ENCODE measurements at regions not wholly inside any gene's neighbourhood (a gene's known extent, or its start where the extent isn't known, plus 50 kb on each side); places are given as distances from the start of the nearest gene placed in this dataset.

DNA sequence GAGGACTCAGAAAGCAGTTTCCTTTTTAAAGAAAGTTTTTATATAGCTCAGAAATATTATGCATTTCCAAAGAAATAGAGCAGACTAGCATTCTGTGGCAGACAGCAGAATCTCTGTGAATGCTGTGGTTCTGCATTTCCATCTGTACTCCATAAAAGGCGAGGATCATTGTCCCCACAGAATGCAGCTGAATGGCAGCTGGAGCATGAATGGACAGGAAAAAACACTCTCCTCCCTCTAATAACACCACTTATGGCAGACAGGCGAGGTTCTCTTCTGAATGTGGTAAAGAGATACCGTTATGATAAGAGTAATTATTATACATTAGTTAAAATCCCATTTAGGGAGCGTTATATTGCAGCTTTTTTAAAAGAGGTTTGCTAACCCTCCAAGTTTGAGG, 81.4 kb upstream of the WLS start:
- H3K27ac ChIP-seq = no peak overlapping the region
- WGBS, 4 donors = 42 to 59% (median 50%) methylated on average over 4 of the region's 4 CpGs
- ATAC-seq (no peak), DNase-seq (no peak)
- H3K4me1 ChIP-seq = peaks cover 0 to 9% (median 0%) of the 10 kb centered on the region in 12 donors
- no peaks in the 10 kb centered on the region for H3K9me3 ChIP-seq
- no peaks in the 10 kb centered on the region for H3K27me3 ChIP-seq
- H3K4me3 ChIP-seq = no peak overlapping the region
- TF ChIP-seq POLR2A (IDR thresholded peaks at IDR 0.05) (no peak), CTCF (IDR thresholded peaks at IDR 0.05) (no peak)
- H3K36me3 ChIP-seq = no peaks in the 10 kb centered on the region
- intact Hi-C loops (cut with DNase I) = loop anchor here in 1 of 10 donors (5.0 kb wide), 1 partner anchor 81 kb away; the partner anchor contains the start of gene WLS

DNA sequence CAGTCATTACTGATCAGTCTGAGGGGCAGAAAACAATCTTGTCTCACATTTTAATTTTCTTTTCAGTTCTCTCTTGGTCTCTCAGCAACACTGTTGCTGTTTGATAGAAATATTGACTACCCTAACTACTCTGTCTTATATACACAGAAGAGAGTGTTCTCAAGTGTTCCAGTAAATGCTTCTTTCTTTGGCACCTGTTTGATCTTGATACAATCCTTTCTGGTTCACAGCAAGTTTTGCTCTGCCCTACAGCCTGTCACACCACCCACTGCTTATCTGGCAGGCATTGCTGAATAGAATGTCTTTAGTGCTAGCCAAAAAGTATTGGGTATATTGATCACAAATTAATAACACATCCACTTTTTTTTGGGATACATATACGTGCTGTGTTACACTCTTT, 75.7 kb upstream of the WLS start:
- 78 to 91% (median 88%) methylated on average over 1 of the region's 1 CpG for WGBS, 4 donors
- Histone ChIP-seq H3K4me3 (no peak overlapping the region), H3K9me3 (no peaks in the 10 kb centered on the region), H3K27ac (peak overlapping the region in 1 of 12 donors; percentile 50), H3K4me1 (peaks cover 0 to 6% (median 0%) of the 10 kb centered on the region in 12 donors), H3K27me3 (no peaks in the 10 kb centered on the region), H3K36me3 (no peaks in the 10 kb centered on the region)
- DNase-seq (no peak), ATAC-seq (peak in 3 of 4 donors; percentile 48 to 75 (median 50))
- intact Hi-C loops (cut with DNase I) = loop anchor here in 1 of 10 donors (10.0 kb wide), 1 partner anchor 63 kb away; no protein-coding TSS in a partner anchor
- TF ChIP-seq POLR2A (IDR thresholded peaks at IDR 0.05) (no peak), CTCF (IDR thresholded peaks at IDR 0.05) (no peak)

DNA sequence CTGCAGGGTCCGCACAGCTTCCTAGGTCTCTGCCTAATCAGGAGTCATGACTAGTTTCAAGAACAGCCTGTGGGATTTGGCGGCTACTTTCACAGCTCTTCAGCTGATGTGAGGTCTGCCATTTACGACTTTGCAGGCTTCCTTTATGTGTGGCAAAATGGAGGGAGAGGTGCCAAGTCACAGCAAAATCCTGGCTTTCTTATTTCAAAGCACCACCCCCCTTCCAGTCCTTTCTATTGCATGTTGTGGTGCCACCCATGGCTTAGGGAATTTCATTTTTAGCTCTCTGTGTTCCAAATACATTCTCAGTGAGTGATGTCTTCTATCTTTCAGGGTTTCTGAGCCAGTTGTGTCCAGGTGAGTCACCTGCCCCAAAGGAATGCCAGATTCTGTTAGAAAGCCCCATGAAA, 75.1 kb upstream of the WLS start:
- no peak for ATAC-seq
- no peaks in the 10 kb centered on the region for H3K36me3 ChIP-seq
- TF ChIP-seq CTCF (IDR thresholded peaks at IDR 0.05) (no peak), POLR2A (IDR thresholded peaks at IDR 0.05) (no peak)
- no peak overlapping the region for H3K4me3 ChIP-seq
- intact Hi-C loops (cut with DNase I) = loop anchor here in 1 of 10 donors (10.0 kb wide), 1 partner anchor 63 kb away; no protein-coding TSS in a partner anchor
- WGBS, 4 donors = 63 to 79% (median 71%) methylated on average over 3 of the region's 3 CpGs
- no peaks in the 10 kb centered on the region for H3K9me3 ChIP-seq
- no peaks in the 10 kb centered on the region for H3K27me3 ChIP-seq
- peak overlapping the region in 1 of 12 donors; percentile 50 for H3K27ac ChIP-seq
- H3K4me1 ChIP-seq = peaks cover 0 to 6% (median 0%) of the 10 kb centered on the region in 12 donors
- no peak for DNase-seq

GRCh38 chr1:68301471-68302001, 69.2 kb upstream of the WLS start:
- H3K36me3 ChIP-seq = no peaks in the 10 kb centered on the region
- H3K27me3 ChIP-seq = no peaks in the 10 kb centered on the region
- no peak for TF ChIP-seq POLR2A (IDR thresholded peaks at IDR 0.05)
- TF ChIP-seq CTCF (IDR thresholded peaks at IDR 0.05) = no peak
- intact Hi-C loops (cut with DNase I) = loop anchor here in 1 of 10 donors (10.0 kb wide), 1 partner anchor 57 kb away; no protein-coding TSS in a partner anchor
- 60 to 69% (median 67%) methylated on average over 2 of the region's 2 CpGs for WGBS, 4 donors
- no peak overlapping the region for H3K4me3 ChIP-seq
- ATAC-seq = no peak
- H3K9me3 ChIP-seq = no peaks in the 10 kb centered on the region
- H3K4me1 ChIP-seq = no peaks in the 10 kb centered on the region
- DNase-seq = no peak
- H3K27ac ChIP-seq = no peak overlapping the region
